OCI-LY1 (cell line): ENCODE measurements at regions not wholly inside any gene's neighbourhood (a gene's known extent, or its start where the extent isn't known, plus 50 kb on each side); places are given as distances from the start of the nearest gene placed in this dataset.
"Not testable (repeated sequence)": the region's sequence is repeated elsewhere in the genome, so short reads cannot be mapped to it uniquely, and the experiment has no call there.

ENCODE experiments used
- H2AFZ ChIP-seq: fragments of 200-600 bp; sonication (generic), shearing (Covaris generic); 2 replicates; pipeline ENCODE4 v1.6.0; 2014; ENCODE audit warnings: antibody characterized with exemption, mild to moderate bottlenecking, low read length
- H3F3A ChIP-seq: fragments of 200-600 bp; sonication (generic), shearing (Covaris generic); 2 replicates; pipeline ENCODE4 v1.6.0; 2014; ENCODE audit warnings: mild to moderate bottlenecking, antibody characterized with exemption, low read length, moderate library complexity; ENCODE audit not compliant: insufficient read depth
- H3K27ac ChIP-seq: fragments of 200-600 bp; sonication (generic); 2 replicates; pipeline ENCODE4 v1.5.1; 2014; ENCODE audit warnings: low read length, mixed run types, mild to moderate bottlenecking, low read depth; ENCODE audit not compliant: poor library complexity, severe bottlenecking
- H3K27me3 ChIP-seq: fragments of 200-600 bp; sonication (generic); 2 replicates; pipeline ENCODE4 v1.6.0; 2014; ENCODE audit warnings: antibody characterized with exemption, mild to moderate bottlenecking, low read length, moderate library complexity; ENCODE audit not compliant: insufficient read depth
- H3K36me3 ChIP-seq: fragments of 200-600 bp; sonication (generic); 2 replicates; pipeline ENCODE4 v1.6.1; 2014; ENCODE audit warnings: mild to moderate bottlenecking, antibody characterized with exemption, low read length, moderate library complexity, mixed read lengths; ENCODE audit not compliant: insufficient read depth
- H3K4me1 ChIP-seq: fragments of 200-600 bp; sonication (generic); 2 replicates; pipeline ENCODE4 v1.5.1; 2014; ENCODE audit warnings: mild to moderate bottlenecking, low read length, moderate library complexity; ENCODE audit not compliant: insufficient read depth, severe bottlenecking
- H3K4me2 ChIP-seq: fragments of 200-600 bp; sonication (generic), shearing (Covaris generic); 2 replicates; pipeline ENCODE4 v1.6.1; 2014; ENCODE audit warnings: low read length
- H3K4me3 ChIP-seq: fragments of 200-600 bp; sonication (generic); 2 replicates; pipeline ENCODE4 v1.5.1; 2014; ENCODE audit warnings: low read length, low read depth, mild to moderate bottlenecking, mixed read lengths; ENCODE audit not compliant: poor library complexity, severe bottlenecking
- H3K79me2 ChIP-seq: fragments of 200-600 bp; shearing (Covaris generic); 2 replicates; pipeline ENCODE4 v1.6.1; 2016; ENCODE audit warnings: mixed run types, low read length, mixed read lengths; ENCODE audit not compliant: insufficient read depth
- H3K9ac ChIP-seq: fragments of 200-600 bp; sonication (generic), shearing (Covaris generic); 2 replicates; pipeline ENCODE4 v1.6.1; 2014; ENCODE audit warnings: mild to moderate bottlenecking, low read length, mixed read lengths
- H3K9me2 ChIP-seq: fragments of 200-600 bp; sonication (generic), shearing (Covaris generic); 2 replicates; pipeline ENCODE4 v1.6.1; 2014; ENCODE audit warnings: low read depth, mild to moderate bottlenecking, low read length, mixed read lengths
- H3K9me3 ChIP-seq: fragments of 200-600 bp; shearing (Covaris generic); 2 replicates; pipeline ENCODE4 v1.6.1; 2014; ENCODE audit warnings: low read length, mixed read lengths
- H4K20me1 ChIP-seq: fragments of 200-600 bp; sonication (generic), shearing (Covaris generic); 2 replicates; pipeline ENCODE4 v1.6.0; 2016; ENCODE audit warnings: mild to moderate bottlenecking, low read length; ENCODE audit not compliant: insufficient read depth
- CTCF ChIP-seq: fragments of 200-600 bp; sonication (generic), shearing (Covaris generic); IDR thresholded peaks from 2 replicates; pipeline ENCODE4 v1.5.1; 2017; ENCODE audit warnings: mild to moderate bottlenecking, antibody characterized with exemption, low read length, moderate library complexity, mixed read lengths
- EZH2 ChIP-seq: fragments of 200-600 bp; sonication (generic), shearing (Covaris generic); IDR thresholded peaks from 2 replicates; pipeline ENCODE4 v1.8.0; 2017; ENCODE audit warnings: borderline replicate concordance, mixed run types, mild to moderate bottlenecking, antibody characterized with exemption, low read length, moderate library complexity, mixed read lengths

- Histone ChIP-seq H3K9me2 (no peaks in the 10 kb centered on the region), H3K27me3 (no peaks in the 10 kb centered on the region), H3K9ac (no peak overlapping the region), H3K27ac (no peak overlapping the region), H3K4me3 (no peak overlapping the region), H3K4me2 (no peak overlapping the region), H3F3A (no peaks in the 10 kb centered on the region), H3K79me2 (no peaks in the 10 kb centered on the region), H4K20me1 (no peaks in the 10 kb centered on the region), H3K9me3 (no peaks in the 10 kb centered on the region), H3K36me3 (no peaks in the 10 kb centered on the region), H3K4me1 (no peaks in the 10 kb centered on the region), H2AFZ (no peak overlapping the region)
- TF ChIP-seq CTCF (no peak), EZH2 (no peak)
Observed at GRCh38 chr11:89545691-89546090, 54.5 kb upstream of the NOX4 start.

GRCh38 chr11:89555781-89556180 is 64.6 kb upstream of the NOX4 start:
- not testable (repeated sequence) for H3K9ac ChIP-seq, H3F3A ChIP-seq, H3K27me3 ChIP-seq, H3K4me3 ChIP-seq, H3K4me1 ChIP-seq, H3K79me2 ChIP-seq, H2AFZ ChIP-seq, H3K27ac ChIP-seq, H4K20me1 ChIP-seq, H3K36me3 ChIP-seq, H3K9me2 ChIP-seq, H3K9me3 ChIP-seq, H3K4me2 ChIP-seq

- not testable (repeated sequence) for H3K9me2 ChIP-seq, H3K4me3 ChIP-seq, H4K20me1 ChIP-seq, H3K36me3 ChIP-seq, H3K27ac ChIP-seq, H3K79me2 ChIP-seq, H3K4me2 ChIP-seq, H3K9me3 ChIP-seq, H3K27me3 ChIP-seq, H3K4me1 ChIP-seq, H3F3A ChIP-seq, H2AFZ ChIP-seq, H3K9ac ChIP-seq
Observed at GRCh38 chr11:89556731-89557707, 65.8 kb upstream of the NOX4 start.

GRCh38 chr11:89560598-89560997 is 69.4 kb upstream of the NOX4 start:
- not testable (repeated sequence) for H3K9ac ChIP-seq, H3K4me2 ChIP-seq, H3K9me2 ChIP-seq, H3K27ac ChIP-seq, H3K36me3 ChIP-seq, H3K27me3 ChIP-seq, H3K9me3 ChIP-seq, H2AFZ ChIP-seq, H3K4me3 ChIP-seq, H3F3A ChIP-seq, H4K20me1 ChIP-seq, H3K79me2 ChIP-seq, H3K4me1 ChIP-seq

- not testable (repeated sequence) for H3K79me2 ChIP-seq, H3K4me2 ChIP-seq, H3K4me1 ChIP-seq, H3K27me3 ChIP-seq, H3K9ac ChIP-seq, H4K20me1 ChIP-seq, H2AFZ ChIP-seq, H3K4me3 ChIP-seq, H3K9me2 ChIP-seq, H3K27ac ChIP-seq, H3K36me3 ChIP-seq, H3K9me3 ChIP-seq, H3F3A ChIP-seq
Observed at GRCh38 chr11:89562731-89563130, 71.6 kb upstream of the NOX4 start.
